Gastroesophageal sphincter (tissue), 3 donors: ENCODE measurements at regions not wholly inside any gene's neighbourhood (a gene's known extent, or its start where the extent isn't known, plus 50 kb on each side); places are given as distances from the start of the nearest gene placed in this dataset.

Experiments
- POLR2A ChIP-seq, 2 donors: fragments of 450-650 bp; IDR thresholded peaks; one replicate each; pipeline ENCODE4 v1.6.1; 2017; ENCODE audit warnings: antibody characterized with exemption in 2 of 2, mild to moderate bottlenecking in 2 of 2, moderate library complexity in 1 of 2
- TF ChIP-seq, protein P1 (sequence below), 4 experiments: fragments of 200-600 bp in 2 of 4; fragments of 450-650 bp in 2 of 4; sonication (generic) in 1 of 4; IDR thresholded peaks; one replicate each; pipeline ENCODE4 v1.5.1; 2017 to 2019; ENCODE audit warnings: antibody characterized with exemption in 4 of 4, mild to moderate bottlenecking in 2 of 4, moderate library complexity in 2 of 4

DNA sequence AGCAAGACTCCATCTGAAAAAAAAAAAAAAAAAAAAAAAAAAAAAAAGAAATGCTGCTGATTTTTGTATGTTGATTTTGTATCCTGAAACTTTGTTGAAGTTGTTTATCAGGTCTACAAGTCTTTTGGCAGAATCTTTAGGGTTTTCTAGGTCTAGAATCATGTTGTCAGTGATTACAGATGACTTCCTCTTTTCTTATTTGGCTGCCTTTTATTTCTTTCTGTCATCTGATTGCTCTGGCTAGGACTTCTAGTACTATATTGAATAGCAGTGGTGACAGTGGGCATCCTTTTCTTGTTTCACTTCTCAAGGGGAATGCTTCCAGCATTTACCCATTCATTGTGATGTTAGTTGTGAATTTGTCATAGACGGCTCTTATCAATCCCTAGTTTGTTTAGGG lies 334.4 kb downstream of the SPRY1 start:
- no peak for TF ChIP-seq POLR2A (IDR thresholded peaks at IDR 0.05)
- TF ChIP-seq, protein P1, sequence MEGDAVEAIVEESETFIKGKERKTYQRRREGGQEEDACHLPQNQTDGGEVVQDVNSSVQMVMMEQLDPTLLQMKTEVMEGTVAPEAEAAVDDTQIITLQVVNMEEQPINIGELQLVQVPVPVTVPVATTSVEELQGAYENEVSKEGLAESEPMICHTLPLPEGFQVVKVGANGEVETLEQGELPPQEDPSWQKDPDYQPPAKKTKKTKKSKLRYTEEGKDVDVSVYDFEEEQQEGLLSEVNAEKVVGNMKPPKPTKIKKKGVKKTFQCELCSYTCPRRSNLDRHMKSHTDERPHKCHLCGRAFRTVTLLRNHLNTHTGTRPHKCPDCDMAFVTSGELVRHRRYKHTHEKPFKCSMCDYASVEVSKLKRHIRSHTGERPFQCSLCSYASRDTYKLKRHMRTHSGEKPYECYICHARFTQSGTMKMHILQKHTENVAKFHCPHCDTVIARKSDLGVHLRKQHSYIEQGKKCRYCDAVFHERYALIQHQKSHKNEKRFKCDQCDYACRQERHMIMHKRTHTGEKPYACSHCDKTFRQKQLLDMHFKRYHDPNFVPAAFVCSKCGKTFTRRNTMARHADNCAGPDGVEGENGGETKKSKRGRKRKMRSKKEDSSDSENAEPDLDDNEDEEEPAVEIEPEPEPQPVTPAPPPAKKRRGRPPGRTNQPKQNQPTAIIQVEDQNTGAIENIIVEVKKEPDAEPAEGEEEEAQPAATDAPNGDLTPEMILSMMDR (IDR thresholded peaks at IDR 0.05), result no peak
